GM15510 (cell line): ENCODE measurements at regions not wholly inside any gene's neighbourhood (a gene's known extent, or its start where the extent isn't known, plus 50 kb on each side); places are given as distances from the start of the nearest gene placed in this dataset.

Source experiments
- POLR2A ChIP-seq: IDR thresholded peaks from 3 replicates; pipeline ENCODE4 v1.6.1; 2011; ENCODE audit warnings: borderline replicate concordance; ENCODE audit not compliant: insufficient read length; ENCODE audit errors: extremely low read depth

GRCh38 chr9:90420768-90421513, 221.7 kb downstream of the DIRAS2 start:
- no peak for TF ChIP-seq POLR2A

GRCh38 chr9:90421786-90422185, 220.8 kb downstream of the DIRAS2 start:
- no peak for TF ChIP-seq POLR2A

- TF ChIP-seq POLR2A, result no peak
Observed at GRCh38 chr9:90423661-90424193, 218.9 kb downstream of the DIRAS2 start.

GRCh38 chr9:90428517-90428916, 214.1 kb downstream of the DIRAS2 start:
- no peak for TF ChIP-seq POLR2A

- no peak for TF ChIP-seq POLR2A
Observed at GRCh38 chr9:90432951-90433350, 209.7 kb downstream of the DIRAS2 start.

- no peak for TF ChIP-seq POLR2A
Observed at GRCh38 chr9:90433398-90433941, 209.2 kb downstream of the DIRAS2 start.

- TF ChIP-seq POLR2A, result no peak
Observed at GRCh38 chr9:90441814-90442213, 200.8 kb downstream of the DIRAS2 start.

- TF ChIP-seq POLR2A, result no peak
Observed at GRCh38 chr9:90442723-90443122, 199.9 kb downstream of the DIRAS2 start.

GRCh38 chr9:90444609-90445204, 197.9 kb downstream of the DIRAS2 start:
- TF ChIP-seq POLR2A, result no peak

- TF ChIP-seq POLR2A, result no peak
Observed at GRCh38 chr9:90445391-90445790, 197.2 kb downstream of the DIRAS2 start.

GRCh38 chr9:90446200-90446948, 196.2 kb downstream of the DIRAS2 start:
- TF ChIP-seq POLR2A, result no peak

- no peak for TF ChIP-seq POLR2A
Observed at GRCh38 chr9:90447773-90448172, 194.9 kb downstream of the DIRAS2 start.

GRCh38 chr9:90449213-90449925, 193.3 kb downstream of the DIRAS2 start:
- TF ChIP-seq POLR2A, result no peak

- no peak for TF ChIP-seq POLR2A
Observed at GRCh38 chr9:90451804-90452203, 190.8 kb downstream of the DIRAS2 start.
